Calu3 (cell line): ENCODE measurements at regions not wholly inside any gene's neighbourhood (a gene's known extent, or its start where the extent isn't known, plus 50 kb on each side); places are given as distances from the start of the nearest gene placed in this dataset.

Source experiments
- BruUV-seq: library from RNA; stranded (reverse); fragments of 400-500 nt; replicated peaks from 2 replicates; lab custom pipeline; 2021; lab: Mats Ljungman, UMichigan
- CTCF ChIA-PET: fragments of 300-600 bp; sonication (Branson Sonifier 250); formaldehyde crosslinking; loops from one replicate; lab custom pipeline; 2022; ENCODE audit warnings: antibody characterized with exemption; lab: Charles Lee
- DNase-seq: peaks from one replicate; pipeline ENCODE4 v3.0.0; 2022
- H3K27ac Mint-ChIP-seq: one replicate; pipeline ENCODE4 v1.8.0; 2022; ENCODE audit warnings: mixed read lengths; ENCODE audit not compliant: unreplicated experiment
- H3K27me3 Mint-ChIP-seq: one replicate; pipeline ENCODE4 v1.8.0; 2022; ENCODE audit warnings: mixed read lengths; ENCODE audit not compliant: unreplicated experiment
- H3K36me3 Mint-ChIP-seq: one replicate; pipeline ENCODE4 v1.8.0; 2022; ENCODE audit warnings: mild to moderate bottlenecking, moderate library complexity, mixed read lengths; ENCODE audit not compliant: insufficient read depth, unreplicated experiment
- H3K4me1 Mint-ChIP-seq: one replicate; pipeline ENCODE4 v1.8.0; 2022; ENCODE audit warnings: mild to moderate bottlenecking, low read depth, mixed read lengths; ENCODE audit not compliant: unreplicated experiment
- H3K4me3 Mint-ChIP-seq: one replicate; pipeline ENCODE4 v1.8.0; 2022; ENCODE audit warnings: mild to moderate bottlenecking, low read depth, moderate library complexity, mixed read lengths; ENCODE audit not compliant: unreplicated experiment
- H3K9me3 Mint-ChIP-seq: one replicate; pipeline ENCODE4 v1.8.0; 2022; ENCODE audit warnings: low read depth, mixed read lengths; ENCODE audit not compliant: unreplicated experiment
- CTCF ChIP-seq: fragments of 200-600 bp; IDR thresholded peaks from one replicate; pipeline ENCODE4 v1.8.0; 2022; ENCODE audit warnings: antibody characterized with exemption; ENCODE audit not compliant: unreplicated experiment
- intact Hi-C: fragments of 100-400 bp; cut with micrococcal nuclease; formaldehyde crosslinking; loops from one replicate; pipeline ENCODE4 v1.10.0; 2022; ENCODE audit not compliant: unreplicated experiment

GRCh38 chr7:125618516-125618915, 688.9 kb upstream of the POT1 start:
- no peak for DNase-seq
- Mint-ChIP-seq H3K27me3 (no peaks in the 10 kb centered on the region), H3K4me3 (no peak overlapping the region), H3K9me3 (no peaks in the 10 kb centered on the region), H3K27ac (no peak overlapping the region), H3K4me1 (peaks cover 11% of the 10 kb centered on the region), H3K36me3 (no peaks in the 10 kb centered on the region)
- no TSS peak for BruUV-seq
- TF ChIP-seq CTCF, result no peak
- intact Hi-C loops, result no loop called here
- CTCF ChIA-PET, result no interaction called here

- no TSS peak for BruUV-seq
- no peaks in the 10 kb centered on the region for H3K36me3 Mint-ChIP-seq
- CTCF ChIA-PET, result no interaction called here
- no peak overlapping the region for H3K4me3 Mint-ChIP-seq
- no peaks in the 10 kb centered on the region for H3K27me3 Mint-ChIP-seq
- DNase-seq, result no peak
- TF ChIP-seq CTCF, result no peak
- no peaks in the 10 kb centered on the region for H3K9me3 Mint-ChIP-seq
- no peaks in the 10 kb centered on the region for H3K4me1 Mint-ChIP-seq
- intact Hi-C loops, result no loop called here
- H3K27ac Mint-ChIP-seq, result no peak overlapping the region
Measured at GRCh38 chr7:125611582-125611981, 682.0 kb upstream of the POT1 start.

- intact Hi-C loops, result no loop called here
- H3K27me3 Mint-ChIP-seq, result no peaks in the 10 kb centered on the region
- no peaks in the 10 kb centered on the region for H3K36me3 Mint-ChIP-seq
- no TSS peak for BruUV-seq
- no peak for TF ChIP-seq CTCF
- no peak overlapping the region for H3K4me3 Mint-ChIP-seq
- H3K4me1 Mint-ChIP-seq, result no peaks in the 10 kb centered on the region
- no peak overlapping the region for H3K27ac Mint-ChIP-seq
- H3K9me3 Mint-ChIP-seq, result peaks cover 3% of the 10 kb centered on the region
- CTCF ChIA-PET, result no interaction called here
- no peak for DNase-seq
Measured at GRCh38 chr7:125606671-125607070, 677.0 kb upstream of the POT1 start.

GRCh38 chr7:125605241-125605640, 675.6 kb upstream of the POT1 start:
- no peak for TF ChIP-seq CTCF

More at GRCh38 chr7:125605241-125605640, 675.6 kb upstream of the POT1 start:
- intact Hi-C loops, result no loop called here
- H3K4me1 Mint-ChIP-seq, result no peaks in the 10 kb centered on the region
- H3K27me3 Mint-ChIP-seq, result no peaks in the 10 kb centered on the region
- BruUV-seq, result no TSS peak
- no peaks in the 10 kb centered on the region for H3K36me3 Mint-ChIP-seq
- no peak overlapping the region for H3K27ac Mint-ChIP-seq
- CTCF ChIA-PET, result no interaction called here
- H3K4me3 Mint-ChIP-seq, result no peak overlapping the region
- DNase-seq, result no peak
- peaks cover 3% of the 10 kb centered on the region for H3K9me3 Mint-ChIP-seq
